Kasumi-1 (cell line): ENCODE measurements at regions not wholly inside any gene's neighbourhood (a gene's known extent, or its start where the extent isn't known, plus 50 kb on each side); places are given as distances from the start of the nearest gene placed in this dataset.
"Not testable (repeated sequence)": the region's sequence is repeated elsewhere in the genome, so short reads cannot be mapped to it uniquely, and the experiment has no call there.

Source experiments
- DNase-seq, 2 experiments: peaks; one replicate each; lab custom pipeline; 2025; lab: John Stamatoyannopoulos, UW

DNA sequence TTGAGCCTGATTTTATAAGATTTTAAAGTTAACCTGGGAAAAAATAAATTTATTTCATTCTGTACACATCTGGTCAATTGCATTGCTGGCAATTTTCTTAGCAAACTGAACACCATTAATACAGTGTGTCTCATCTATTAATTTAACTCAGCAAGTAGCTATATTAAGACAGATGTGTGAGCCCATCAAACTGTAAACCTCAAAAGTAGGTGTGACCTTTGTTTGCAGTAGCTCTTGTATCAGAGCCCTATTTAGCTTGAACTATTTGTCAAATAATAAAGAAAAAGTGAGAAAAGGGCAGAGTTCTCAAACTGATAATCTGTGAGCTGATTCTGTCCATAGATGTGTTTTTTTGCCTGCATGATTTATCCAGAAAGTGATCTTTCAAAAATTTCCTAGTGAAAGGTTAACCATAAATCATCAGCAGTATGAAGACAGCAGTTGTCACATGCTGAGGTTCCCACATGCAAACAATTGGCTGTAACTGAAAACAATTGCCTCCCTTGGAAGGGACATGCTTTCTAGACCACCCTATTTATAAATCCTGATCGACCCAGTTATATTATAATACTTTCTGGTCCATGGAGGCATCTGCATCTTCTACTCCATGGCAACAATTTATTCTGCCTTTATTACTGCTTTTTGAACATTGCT lies 646.5 kb downstream of the NSUN3 start:
- no peak for DNase-seq

DNA sequence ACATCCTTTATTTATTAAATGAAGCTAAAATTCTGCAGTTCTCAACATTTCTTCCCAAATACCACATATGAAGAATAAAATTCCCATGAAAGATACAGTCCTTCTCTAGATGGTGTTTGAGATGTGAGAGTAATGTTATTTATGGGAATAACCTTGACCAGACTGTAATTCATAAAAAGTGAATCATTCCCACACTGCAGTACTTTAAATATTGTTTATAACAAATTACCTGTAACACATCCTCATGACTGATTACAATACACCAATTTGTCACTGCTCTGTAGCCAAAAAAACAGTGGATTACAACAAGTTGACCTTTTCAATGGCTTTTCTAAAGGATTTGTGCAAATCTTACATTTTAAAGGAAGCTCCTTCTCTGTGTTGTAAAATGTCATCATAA lies 651.3 kb downstream of the NSUN3 start:
- no peak for DNase-seq

DNA sequence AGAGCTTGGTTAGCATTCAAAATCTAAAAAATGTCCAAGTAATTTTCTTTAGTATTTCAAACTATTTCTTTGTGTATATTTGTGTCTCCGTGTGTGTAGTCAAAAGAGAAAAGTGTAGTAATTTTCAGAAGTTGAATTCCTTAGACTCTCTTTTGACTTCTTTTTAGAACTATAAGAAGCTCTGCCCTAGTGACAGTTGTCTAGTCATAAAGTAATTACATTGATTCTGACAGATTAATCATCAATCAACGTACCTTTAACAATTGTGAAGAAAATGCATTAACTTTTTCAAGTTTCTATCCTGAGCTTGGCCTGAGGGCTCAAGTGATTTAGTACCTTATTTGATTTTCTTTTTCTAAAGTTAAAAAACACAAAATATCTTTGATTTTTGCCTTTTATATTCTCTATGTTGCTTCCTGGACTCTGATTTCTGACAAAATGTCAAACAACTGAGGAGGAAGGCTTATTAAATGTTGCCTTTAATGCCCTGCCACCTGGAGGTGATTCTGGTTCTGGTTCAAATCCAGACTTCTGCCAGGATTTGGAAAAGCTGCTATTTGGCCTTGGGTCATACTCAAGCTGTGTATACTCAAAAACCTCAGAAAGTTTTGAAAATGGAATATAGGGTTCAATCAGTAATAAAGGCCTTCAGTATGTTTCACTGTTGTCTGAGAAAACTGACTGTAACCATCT lies 653.6 kb downstream of the NSUN3 start:
- DNase-seq, result no peak

DNA sequence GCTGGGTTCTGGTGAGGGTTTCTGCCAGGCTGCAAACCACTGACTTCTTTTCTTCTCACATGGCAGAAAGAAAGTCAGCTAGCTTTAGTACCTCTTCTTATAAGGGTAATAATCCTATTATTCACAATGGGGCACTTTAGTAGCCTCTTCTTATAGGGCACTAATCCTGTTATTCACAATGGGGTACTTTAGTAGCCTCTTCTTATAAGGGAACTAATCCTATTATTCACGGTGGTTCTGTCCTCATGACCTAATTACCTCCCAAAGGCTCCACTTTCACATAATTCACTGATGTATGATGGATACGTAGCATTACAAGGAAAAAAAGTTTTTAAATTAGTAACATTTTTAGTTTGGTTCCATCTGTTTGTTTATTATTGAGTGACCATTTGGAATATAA lies 671.3 kb downstream of the NSUN3 start:
- DNase-seq, result no peak

DNA sequence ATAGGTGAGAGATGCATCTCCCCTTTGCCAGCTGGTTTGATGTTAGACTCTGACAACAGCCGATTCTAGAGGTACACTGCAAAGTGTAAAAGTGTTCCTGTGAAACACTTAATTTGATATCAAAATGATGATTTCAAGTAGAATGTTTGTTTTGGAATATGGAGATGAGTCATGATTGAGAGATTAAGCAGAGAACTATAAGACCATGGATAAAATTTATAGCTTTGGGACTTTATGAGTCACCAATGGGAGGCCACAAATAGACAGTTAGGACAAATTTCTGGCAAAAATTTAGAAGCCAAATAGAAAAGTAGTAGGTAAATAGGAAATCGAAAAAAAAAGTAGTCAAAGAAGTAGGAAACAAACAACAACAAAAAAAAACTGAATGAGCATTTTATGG lies 672.5 kb downstream of the NSUN3 start:
- no peak for DNase-seq

DNA sequence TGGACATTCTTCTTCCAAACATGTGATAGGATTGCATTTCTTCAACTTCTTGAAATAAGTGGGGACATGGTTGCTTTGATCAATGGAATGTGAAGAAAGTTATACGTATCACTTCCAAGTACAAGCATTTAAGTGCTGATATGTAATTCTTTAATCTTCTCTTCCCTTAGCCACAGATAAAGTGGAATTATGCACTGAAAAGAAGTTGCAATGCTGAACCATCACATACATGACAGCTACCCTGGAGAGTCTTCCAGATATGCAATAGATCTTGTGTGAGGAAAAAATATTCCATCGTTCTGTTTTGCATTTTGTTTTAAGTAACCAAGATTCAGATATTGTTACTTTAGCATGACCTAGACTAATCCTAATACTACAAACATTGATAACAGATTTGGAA lies 674.3 kb downstream of the NSUN3 start:
- DNase-seq, result no peak

DNA sequence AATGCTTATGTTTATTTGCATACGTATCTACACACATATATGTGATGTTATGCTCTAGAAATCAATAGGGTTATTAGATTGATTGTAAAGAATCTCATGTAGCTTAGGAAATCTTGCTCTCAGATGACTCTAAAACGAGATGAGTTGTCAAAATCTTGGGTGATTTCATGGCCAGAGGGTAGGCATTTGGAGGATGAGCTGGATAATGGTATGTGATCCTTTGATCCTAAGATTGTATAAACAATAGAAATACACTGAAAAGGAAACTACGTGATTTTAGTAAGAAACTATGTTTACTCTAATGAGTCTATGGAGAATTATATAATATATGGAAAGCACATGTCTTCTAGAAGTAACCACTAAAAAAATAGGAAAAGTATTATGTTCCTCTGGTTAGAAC lies 676.6 kb downstream of the NSUN3 start:
- no peak for DNase-seq

DNA sequence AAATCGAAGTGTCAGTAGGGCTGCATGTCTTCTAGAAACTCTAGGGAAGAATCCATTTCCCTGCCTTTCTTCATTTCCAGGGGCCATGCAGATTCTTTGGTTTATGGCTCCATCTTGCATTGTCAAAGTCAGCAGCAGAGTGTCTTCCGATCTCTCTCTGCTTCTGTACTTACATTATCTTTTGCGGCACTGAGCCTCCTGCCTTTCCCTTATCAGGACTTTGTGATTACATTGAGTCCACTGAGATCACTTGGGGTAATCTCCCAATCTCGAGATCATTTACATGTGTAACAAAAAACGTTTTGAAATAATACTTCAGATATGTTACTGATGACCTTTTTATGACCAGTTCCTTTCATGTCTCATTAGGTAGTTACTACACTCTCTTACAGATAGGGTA lies 695.9 kb downstream of the NSUN3 start:
- DNase-seq, result no peak

DNA sequence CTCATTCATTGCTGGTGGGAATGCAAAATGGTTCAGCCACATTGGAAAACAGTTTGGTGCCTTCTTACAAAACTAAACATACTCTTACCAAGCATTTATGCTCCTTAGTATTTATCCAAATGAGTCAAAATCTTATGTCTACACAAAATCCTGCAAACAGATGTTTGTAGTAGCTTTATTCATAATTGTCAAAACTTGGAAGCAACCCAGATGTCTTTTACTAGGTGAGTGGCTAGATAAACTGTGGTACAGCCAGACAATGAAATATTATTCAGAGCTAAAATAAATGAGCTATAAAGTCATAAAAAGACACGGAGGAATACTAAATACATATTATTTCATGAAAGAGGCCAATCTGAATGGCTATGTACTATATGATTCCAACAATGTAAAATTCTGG lies 709.5 kb downstream of the NSUN3 start:
- DNase-seq, result no peak

DNA sequence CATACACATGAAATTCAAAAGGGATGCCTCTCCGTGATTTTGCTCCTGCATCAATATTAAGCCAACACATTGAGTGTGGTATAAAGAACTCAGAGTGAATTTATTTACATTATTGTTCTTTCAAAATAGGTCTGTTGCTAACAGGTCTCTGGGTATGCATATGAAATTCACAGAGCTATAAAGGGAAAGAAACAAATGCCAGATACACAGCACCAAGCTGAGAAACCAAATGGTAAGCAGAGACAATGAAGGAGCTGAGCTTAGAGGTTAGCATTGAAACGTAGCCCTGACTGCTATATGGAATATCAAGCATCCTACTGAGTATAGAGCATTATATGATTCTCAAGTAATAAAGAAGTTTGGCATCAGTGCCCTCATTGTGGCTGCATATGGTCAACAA lies 712.9 kb downstream of the NSUN3 start:
- no peak for DNase-seq

DNA sequence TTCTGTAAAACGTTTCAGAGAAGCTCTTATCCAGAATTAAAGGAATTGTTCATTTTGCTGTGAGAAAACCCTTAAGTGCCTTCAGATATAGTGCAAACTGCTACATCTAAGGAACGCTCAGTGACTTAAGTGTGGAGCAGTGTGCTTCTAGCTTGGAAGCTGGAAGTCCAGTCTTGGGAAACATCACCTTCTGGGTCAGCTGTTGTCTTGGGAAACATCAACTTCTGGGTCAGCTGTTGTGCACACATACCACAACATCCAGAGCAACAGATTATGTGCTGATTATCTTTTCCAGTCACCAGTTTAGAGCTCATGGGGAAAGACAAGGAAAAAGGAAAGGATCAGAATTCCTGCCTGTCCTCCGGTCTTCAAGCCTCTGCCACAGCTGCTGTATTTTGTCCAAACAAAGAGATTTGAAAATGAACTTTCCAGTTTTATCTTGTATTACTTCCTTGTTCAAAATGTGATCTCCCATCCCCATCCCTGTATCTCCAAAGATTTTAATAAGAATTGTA lies 713.6 kb downstream of the NSUN3 start:
- no peak for DNase-seq

DNA sequence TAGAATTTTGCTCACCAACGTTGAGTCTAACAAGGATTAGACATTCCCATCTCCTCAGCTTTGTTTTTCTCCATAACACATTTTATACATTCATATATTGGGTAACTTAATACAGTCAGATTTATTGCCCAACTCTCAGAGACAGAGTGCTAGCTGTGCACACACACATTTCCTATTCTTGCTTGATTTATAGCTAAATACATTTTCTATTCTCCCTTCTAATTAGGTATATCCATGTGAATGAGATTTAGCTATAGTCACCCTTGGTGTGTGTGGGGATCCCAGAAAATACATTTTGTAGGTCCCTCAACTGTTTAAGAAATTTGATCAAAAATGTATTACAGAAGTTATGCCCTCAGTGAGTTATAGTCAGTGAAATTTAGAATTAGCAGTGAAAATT lies 715.4 kb downstream of the NSUN3 start:
- no peak for DNase-seq

DNA sequence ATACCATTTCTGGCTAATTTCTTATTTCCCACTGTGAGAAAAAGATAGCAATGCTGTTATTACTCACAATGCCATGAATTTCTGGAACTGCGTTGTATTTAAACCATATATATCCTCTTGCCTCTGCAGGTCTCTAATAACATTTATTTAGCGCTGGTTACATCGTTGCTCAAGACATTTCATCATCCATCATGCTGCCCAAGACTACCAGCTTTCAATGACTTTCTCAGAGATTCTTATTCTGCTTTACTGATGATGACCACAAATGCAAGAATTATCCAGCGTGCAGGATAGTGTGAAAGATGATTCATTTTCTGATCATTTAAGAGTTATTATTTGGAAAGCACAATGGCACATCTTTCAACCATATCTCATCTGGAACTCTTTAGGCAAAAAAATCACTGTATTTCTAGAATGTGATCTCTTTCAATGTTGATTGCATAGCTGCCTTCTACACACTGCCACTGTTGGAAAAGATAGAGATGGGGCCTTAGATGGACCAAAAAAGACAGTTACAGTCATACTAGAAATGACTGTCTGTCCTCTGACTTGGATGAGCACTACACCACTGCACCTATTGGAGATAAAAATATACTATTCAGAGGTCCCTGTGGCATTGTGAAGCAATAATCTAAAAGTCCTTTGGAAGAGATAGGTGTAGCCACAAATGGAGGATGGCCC lies 716.1 kb downstream of the NSUN3 start:
- DNase-seq, result no peak

DNA sequence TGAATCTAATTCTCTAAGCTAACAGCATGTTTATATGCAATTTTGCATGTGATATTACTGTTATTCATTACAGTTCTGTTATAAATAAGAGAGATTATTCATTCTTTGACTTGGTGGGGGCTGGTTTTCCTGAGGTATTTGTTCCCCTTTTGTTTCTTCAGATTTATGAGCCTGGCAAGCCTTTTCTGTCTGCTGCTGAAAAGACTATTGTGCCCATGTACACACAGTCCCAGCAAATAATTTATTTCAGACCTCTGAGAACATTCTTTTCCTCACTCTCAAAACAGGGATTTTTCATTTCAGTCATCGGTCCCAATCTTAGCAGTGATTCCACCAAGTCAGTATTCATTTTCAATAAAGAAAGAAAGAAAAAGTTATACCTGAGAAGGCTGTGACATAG lies 716.8 kb downstream of the NSUN3 start:
- DNase-seq, result no peak

DNA sequence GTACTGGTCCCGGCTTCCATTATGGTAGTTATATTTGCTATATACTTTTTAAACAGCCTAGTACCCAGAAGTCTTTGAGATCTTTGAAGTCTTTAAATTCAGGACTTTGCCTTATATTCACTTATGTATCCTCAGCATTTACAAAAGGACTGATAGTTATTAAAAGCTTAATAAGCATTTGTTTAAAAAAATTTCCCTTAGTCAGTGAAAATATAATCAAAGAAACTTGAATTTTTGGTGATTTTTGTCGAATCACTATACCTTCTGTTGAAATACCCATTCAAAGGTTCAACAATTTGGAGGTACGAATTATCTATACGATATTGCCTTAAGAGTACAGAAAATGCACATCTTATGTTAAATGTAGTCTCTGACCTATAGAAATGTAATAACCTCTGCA lies 721.4 kb downstream of the NSUN3 start:
- DNase-seq, result no peak

DNA sequence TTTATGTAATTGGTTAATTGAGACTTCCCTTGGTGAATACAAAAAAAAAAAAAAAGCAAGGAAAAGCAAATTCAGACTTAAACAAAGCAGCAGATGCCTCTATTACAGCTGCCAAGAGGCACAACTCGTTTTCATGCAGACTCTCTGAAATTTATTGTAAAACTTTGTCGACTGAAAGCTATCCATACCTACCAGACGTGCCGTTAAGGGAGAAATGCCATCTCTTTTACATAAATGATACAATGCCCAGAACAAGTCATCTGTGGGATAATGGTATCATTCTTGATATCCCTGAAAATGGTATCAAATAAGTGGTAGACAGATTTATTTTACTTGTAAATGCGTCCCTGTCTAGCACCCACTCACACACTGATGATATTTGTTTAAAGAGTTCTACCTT lies 724.2 kb downstream of the NSUN3 start:
- no peak for DNase-seq

DNA sequence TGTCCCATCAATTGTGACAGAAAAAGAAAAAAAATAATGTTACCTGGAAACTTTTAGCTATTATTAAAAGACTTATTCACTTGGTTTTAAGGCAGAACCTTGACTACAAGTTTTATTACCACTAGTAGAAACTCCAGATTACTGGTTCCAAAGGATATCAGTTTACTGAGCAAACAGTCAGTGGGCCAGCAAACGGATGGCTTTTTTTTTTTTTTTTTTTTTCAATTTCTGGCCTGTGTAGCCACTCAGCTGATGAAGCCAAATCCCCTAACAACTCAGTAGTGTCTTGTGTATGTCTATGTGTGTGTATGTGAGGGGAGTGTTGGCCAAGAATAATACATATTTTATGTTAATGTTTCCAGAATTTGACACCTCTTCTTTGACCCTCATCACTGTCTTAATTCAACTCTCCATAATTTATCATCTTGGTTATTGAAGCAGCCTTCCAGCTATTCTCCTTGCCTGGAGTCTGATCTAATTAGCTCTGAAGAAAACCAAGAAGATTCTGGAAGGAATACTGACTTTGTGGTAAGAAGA lies 724.9 kb downstream of the NSUN3 start:
- DNase-seq, result no peak

DNA sequence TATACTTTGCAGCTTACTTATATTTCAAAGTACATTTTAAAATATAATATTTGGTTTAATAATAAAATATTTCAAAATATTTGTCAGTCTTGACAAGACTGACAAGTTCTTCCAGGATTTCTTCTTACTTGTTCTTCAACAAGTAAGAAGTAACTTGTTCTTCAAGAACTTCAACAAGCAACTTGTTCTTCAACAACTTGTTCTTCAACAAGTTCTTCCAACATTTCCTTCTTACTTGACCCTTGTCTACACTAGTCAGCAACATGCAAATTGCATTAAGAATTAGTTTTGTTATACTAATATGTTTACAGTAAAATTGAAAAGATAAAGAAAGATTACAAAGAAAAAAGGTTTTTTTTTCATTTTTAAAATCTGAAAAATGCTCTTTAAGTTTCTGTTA lies 731.7 kb downstream of the NSUN3 start:
- DNase-seq, result no peak

DNA sequence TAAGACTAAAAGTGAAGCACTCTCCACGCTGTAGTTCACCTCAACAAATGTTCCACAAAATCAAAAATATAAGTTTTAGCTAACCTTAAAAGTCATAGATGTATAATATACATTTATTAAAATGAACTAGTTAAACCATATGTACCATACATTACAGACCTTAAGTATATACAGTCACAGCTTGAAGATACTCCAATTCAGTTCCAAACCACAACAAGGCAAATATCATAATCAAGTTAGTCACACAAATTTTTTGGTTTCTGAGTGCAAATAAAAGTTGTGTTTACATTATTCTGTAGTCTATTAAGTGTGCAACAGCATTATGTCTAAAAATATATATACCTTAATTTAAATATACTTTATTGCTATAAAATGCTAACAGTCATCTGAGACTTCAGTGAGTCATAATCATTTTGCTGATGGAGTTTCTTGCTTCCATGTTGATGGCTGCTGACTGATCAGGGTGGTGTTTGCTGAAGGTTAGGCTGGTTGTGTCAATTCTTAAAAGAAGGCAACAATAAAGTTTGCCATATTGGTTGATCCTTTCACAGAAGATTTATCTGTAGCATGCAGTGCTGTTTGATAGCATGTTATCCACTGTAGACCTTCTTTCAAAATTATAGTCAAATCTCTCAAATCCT lies 736.7 kb downstream of the NSUN3 start:
- DNase-seq, result no peak

DNA sequence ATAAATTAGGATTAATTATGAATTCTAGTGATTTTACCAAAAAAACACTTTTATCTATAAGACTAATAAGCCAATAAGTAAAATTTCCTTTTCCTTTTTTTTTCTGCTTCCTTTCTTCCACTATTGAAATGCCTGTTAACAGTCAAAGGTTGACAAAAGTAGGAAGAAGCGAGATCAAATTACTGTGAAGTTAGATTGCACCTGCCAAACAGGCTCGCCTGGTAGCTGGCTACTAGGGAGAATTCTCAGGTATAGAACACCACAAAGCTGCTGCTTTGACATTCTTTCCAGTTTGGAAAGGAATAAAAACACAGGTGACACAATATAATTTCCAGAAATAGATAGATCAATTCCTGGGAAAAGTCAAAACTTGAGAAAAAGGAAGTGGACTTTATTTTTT lies 749.0 kb downstream of the NSUN3 start:
- no peak for DNase-seq

DNA sequence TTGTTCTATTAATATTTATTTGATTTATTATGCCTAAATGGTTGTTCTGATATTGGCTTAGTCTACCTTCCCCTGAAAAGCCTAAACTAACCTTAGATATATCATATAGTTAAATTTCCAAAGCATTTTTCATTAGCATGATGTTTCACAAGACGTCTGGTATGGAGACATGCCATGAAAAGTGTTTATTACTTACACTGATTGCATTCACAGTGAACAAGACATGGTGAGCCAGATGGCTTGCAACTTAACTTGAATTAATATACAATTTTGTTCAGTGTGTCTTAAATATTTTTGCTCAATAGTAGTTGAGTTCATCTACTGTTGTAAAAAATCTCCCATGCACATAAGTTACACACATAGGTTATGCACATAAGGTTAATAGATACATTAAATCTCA lies 758.4 kb downstream of the NSUN3 start:
- no peak for DNase-seq

DNA sequence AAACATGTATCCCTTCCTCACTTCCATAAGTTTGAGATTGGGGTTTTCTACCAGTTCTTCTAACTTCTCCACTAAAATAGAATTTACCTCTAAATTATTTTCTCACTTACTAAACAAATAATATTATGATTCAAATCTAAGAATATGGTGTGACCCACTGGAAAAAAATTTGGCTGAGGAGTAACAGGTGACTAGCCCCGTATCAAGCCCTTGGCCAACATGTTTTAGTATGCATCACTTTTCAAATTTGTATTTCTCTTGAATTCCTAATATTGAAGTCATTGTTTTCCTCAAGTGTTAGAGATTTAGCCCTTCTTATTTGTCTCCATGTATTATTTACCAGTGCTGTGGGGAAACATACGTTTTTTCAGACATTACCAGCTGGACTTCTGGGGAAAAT lies 759.4 kb downstream of the NSUN3 start:
- no peak for DNase-seq

DNA sequence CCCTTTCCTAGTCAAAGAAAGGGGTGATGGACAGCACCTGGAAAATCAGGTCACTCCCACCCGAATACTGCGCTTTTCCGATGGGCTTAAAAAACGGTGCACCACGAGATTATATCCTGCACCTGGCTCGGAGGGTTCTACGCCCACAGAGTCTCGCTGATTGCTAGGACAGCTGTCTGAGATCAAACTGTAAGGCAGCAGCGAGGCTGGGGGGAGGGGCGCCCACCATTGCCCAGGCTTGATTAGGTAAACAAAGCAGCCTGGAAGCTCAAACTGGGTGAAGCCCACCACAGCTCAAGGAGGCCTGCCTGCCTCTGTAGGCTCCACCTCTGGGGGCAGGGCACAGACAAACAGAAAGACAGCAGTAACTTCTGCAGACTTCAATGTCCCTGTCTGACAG lies 783.4 kb downstream of the NSUN3 start:
- DNase-seq, result not testable (repeated sequence)
